ENCODE measurements at regions not wholly inside any gene's neighbourhood (a gene's known extent, or its start where the extent isn't known, plus 50 kb on each side); places are given as distances from the start of the nearest gene placed in this dataset.

- TF ChIP-seq CTCF (conservative IDR thresholded peaks at IDR 0.05; ENCODE audit: low read length) (no peak), EZH2phosphoT487 (IDR thresholded peaks at IDR 0.05; ENCODE audit: borderline replicate concordance) (no peak)
Observed at GRCh38 chr2:11097854-11098387, 57.3 kb upstream of the SLC66A3 start.
